HCT116 (cell line): ENCODE measurements at regions not wholly inside any gene's neighbourhood (a gene's known extent, or its start where the extent isn't known, plus 50 kb on each side); places are given as distances from the start of the nearest gene placed in this dataset.

Source experiments
- EZH2phosphoT487 ChIP-seq: fragments of 200-600 bp; IDR thresholded peaks from 2 replicates; pipeline ENCODE4 v1.6.1; 2018; ENCODE audit warnings: antibody characterized with exemption, borderline replicate concordance
- POLR2A ChIP-seq: IDR thresholded peaks from 2 replicates; pipeline ENCODE4 v1.7.0; 2011; ENCODE audit warnings: borderline replicate concordance; ENCODE audit not compliant: insufficient read depth, insufficient read length; ENCODE audit errors: extremely low read depth
- POLR2AphosphoS5 ChIP-seq: IDR thresholded peaks from 2 replicates; pipeline ENCODE4 v1.6.1; 2011; ENCODE audit warnings: mild to moderate bottlenecking, low read depth, low read length, moderate library complexity
- RAD21 ChIP-seq: IDR thresholded peaks from 2 replicates; pipeline ENCODE4 v1.6.1; 2012; ENCODE audit warnings: low read depth, mild to moderate bottlenecking
- SRF ChIP-seq: IDR thresholded peaks from 2 replicates; pipeline ENCODE4 v1.6.1; 2012; ENCODE audit warnings: low read depth
- TF ChIP-seq, protein P1 (sequence below), 3 experiments: fragments of 200-600 bp in 1 of 3; sonication (generic) in 1 of 3; IDR thresholded peaks in 2 of 3; conservative IDR thresholded peaks in 1 of 3; 2 replicates each; pipeline ENCODE4 v1.5.1; 2012 to 2017; ENCODE audit warnings: low read depth in 2 of 3, low read length in 2 of 3, antibody characterized with exemption in 1 of 3, borderline replicate concordance in 1 of 3, control low read depth in 1 of 3, mild to moderate bottlenecking in 1 of 3, mixed read lengths in 1 of 3, mixed run types in 1 of 3, moderate library complexity in 1 of 3; ENCODE audit not compliant: insufficient read depth in 1 of 3

DNA sequence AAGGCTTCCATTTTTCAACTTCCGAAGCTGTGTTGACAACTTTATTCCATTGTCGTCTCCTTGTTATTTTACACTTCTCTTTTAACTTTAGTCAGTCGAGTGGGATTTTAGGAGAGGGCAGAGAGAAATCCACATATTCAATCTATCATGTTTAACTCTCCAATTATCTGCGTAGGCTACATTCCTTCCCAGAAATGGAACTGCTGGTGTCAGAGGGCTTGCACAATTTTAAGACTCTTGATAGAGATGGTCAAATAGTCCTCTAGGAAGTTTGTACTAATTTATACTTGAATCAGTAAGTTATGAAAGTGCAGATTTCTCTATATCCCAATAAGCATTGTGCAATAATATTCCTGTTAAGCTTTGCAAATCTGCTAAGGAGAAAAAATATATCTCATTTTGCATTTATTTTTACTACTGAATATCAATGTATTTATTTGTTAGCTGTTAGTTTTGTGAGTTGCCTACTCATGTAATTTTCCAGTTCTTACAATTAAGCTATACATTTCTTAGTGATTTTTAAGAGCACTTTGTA is 95.6 kb downstream of the CYP26B1 start:
- TF ChIP-seq, protein P1, sequence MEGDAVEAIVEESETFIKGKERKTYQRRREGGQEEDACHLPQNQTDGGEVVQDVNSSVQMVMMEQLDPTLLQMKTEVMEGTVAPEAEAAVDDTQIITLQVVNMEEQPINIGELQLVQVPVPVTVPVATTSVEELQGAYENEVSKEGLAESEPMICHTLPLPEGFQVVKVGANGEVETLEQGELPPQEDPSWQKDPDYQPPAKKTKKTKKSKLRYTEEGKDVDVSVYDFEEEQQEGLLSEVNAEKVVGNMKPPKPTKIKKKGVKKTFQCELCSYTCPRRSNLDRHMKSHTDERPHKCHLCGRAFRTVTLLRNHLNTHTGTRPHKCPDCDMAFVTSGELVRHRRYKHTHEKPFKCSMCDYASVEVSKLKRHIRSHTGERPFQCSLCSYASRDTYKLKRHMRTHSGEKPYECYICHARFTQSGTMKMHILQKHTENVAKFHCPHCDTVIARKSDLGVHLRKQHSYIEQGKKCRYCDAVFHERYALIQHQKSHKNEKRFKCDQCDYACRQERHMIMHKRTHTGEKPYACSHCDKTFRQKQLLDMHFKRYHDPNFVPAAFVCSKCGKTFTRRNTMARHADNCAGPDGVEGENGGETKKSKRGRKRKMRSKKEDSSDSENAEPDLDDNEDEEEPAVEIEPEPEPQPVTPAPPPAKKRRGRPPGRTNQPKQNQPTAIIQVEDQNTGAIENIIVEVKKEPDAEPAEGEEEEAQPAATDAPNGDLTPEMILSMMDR (IDR thresholded peaks at IDR 0.05 in 2 of 3, conservative IDR thresholded peaks at IDR 0.05 in 1 of 3; ENCODE audit: borderline replicate concordance in 1 of 3, insufficient read depth in 1 of 3, low read depth in 2 of 3, low read length in 2 of 3): no peak
- no peak for TF ChIP-seq POLR2A
- no peak for TF ChIP-seq EZH2phosphoT487
- no peak for TF ChIP-seq RAD21
- TF ChIP-seq POLR2AphosphoS5: no peak
- no peak for TF ChIP-seq SRF
